DMS 273 (cell line): ENCODE measurements at regions not wholly inside any gene's neighbourhood (a gene's known extent, or its start where the extent isn't known, plus 50 kb on each side); places are given as distances from the start of the nearest gene placed in this dataset.

Experiments
- DNase-seq: peaks from one replicate; lab custom pipeline; 2025; ENCODE audit not compliant: unreplicated experiment; lab: John Stamatoyannopoulos, UW

DNA sequence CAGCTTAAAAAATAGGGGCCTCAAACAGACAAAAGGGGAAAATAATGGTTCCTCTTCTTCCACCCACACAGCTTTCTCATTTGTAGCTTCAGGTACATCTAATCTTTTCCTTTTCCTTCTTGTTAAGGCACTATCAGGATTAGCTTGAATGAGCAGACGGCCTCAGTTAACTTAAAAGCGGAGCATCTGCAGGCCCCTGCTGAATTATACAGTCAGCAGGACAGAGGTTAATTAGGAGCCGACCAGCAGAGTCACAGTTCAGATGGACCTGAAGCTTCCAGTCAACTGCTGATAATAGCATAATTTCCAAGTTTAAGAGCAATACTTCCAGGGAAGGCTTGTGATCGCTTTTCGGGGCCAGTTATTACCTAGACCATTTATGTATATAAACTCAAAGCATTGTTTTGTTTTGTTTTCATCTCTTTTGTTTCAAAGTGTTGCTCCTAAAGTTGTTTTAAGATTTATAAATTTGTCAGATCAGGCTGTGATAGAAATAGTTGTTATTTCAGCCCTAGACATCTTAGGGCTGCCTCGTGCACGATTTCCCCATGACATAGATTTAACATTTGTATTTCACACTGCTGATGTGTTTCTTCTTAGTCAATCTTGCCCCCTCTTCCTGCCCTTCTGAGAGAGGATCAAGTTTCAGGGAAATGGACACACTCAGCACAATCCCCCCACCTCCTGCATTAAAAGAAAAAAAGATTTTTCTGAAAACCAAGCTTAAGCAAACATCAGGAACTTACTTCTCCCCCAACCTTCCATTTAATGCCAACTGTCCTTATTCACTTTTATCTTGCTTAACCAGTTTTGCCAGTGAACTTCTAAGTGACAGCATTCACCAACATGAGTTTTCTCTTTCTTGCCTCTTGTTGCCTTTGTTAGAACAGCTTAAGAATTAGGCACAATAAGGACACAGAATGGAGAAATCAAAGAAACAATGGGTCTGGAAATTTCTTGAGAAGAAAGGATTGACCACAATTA, 449.8 kb downstream of the ARHGEF28 start:
- DNase-seq: peak; percentile 67

DNA sequence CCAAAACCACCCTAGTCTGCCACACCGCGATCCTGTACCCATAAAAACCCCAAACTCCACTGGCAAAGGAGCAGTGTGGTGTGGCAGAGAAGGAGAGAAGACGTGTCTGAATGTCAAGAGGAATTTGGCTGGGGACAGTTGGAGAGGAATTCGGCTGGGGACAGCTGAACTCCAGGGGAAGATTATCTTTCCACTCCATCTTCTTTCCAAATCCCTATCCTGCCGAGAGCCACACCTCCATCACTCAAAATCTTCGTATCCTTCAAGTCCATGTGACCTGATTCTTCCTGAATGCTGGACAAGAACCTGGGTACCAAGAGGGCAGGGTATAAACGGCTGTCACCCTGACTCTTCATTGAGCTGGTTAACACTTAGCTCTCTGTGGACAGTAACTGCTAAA, 448.1 kb downstream of the ARHGEF28 start:
- DNase-seq: no peak

DNA sequence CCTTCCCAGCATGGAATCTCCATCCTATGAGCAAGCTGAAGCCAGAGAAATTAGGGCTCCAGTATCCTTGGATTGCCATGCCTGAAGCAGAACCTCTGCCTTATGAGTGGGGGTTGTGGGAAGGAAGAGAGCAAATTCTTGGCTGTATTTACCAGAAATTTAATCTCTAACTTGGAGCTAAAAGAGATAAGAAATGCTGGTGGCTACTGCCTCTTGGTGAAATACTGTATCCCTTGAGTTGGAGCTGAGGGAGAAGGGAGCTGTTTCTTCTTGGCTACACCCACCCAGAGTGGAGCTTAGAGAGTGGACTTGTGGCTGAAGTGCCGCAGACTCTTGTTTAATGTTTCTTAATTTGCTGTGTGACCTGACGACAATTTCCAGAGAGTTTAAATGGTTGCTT, 447.3 kb downstream of the ARHGEF28 start:
- DNase-seq: no peak

DNA sequence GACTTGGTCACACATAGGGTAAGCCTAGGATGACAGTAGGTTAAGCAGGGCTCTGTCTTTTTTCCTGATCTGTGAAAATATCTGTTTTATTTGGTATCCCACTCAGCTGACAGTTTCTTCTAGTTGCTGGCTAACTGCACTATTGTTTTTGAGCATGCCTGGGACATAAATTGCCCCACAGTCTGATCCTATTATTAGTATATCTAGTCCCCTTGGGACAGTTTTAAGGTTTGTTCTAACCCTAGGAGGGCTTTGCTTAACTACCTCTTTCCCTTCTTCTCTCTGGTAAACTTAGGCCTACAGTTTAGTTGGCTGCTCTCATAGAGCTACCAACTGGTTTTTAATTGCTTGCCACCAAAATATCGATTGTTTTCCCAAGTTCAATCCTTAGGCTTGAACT, 446.6 kb downstream of the ARHGEF28 start:
- DNase-seq: no peak

DNA sequence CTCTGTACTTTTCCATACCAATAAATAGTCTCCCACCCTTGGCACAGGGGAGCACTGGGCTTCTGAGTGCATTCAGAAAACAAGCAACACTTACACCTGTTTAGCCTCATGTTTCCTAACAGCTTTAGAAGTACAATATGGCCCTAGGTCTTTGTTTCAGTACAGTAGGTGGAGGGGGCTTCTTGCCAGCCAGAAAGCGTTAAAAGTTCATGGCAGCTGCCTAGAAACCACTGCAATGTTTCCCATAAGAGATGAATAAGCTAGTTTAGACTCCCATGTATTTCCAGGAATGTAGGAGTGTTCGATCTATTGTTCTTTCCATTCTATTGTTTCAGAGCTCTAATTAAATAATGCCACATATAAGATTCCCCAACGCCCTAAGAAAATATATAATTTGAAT, 444.8 kb downstream of the ARHGEF28 start:
- DNase-seq: no peak

DNA sequence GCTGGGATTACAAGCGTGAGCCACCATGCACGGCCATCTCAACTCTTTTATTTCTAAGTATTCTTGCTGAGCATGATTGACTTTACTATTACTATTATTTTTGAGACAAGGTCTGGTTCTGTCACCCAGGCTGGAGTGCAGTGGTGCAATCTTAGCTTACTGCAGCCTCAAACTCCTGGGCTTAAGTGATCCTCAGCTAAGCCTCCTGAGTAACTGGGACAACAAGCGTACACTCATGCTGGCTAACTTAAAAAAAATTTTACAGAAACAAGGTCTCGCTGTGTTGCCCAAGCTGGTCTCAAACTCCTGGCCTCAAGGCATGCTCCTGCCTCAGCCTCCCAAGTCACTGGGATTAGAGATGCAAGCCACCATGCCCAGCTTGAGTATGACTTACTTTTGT, 443.7 kb downstream of the ARHGEF28 start:
- DNase-seq: no peak

DNA sequence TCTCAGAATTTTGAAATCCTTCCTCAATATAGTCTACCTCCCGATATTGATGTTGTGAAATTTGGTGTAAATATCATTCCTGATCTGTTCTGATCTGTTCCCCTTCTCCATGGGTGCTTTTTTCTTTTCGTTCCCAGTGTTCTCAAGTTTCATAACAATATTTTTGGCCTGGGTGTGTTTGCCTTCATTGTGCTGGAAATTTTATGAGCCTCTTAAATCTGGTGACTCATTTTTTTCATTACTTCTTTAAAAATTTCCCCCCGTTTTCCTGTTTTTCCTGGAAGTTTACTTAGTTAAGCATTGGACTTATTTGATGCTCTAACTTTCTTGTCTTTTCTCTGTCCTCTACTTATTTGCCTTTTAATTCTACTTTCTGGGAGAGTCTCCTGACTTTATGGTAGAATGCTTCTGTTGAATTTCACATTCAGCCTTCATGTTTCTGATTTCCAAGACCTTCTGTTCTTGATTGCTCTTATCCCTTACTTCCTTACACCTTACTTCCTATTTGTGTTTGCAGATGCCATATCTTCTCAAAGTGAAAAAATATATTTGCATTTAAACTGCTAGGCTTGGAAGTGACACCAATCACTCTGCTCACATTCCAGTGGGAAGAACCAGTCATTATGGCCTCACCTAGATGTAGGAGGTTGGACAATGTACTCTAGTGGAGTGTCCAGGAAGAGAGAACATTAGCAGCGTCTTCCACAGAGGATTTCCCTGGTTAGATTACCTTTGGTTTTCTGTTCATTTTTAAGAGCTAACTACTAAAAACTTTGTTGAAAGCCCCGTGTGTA, 441.9 kb downstream of the ARHGEF28 start:
- DNase-seq: no peak

DNA sequence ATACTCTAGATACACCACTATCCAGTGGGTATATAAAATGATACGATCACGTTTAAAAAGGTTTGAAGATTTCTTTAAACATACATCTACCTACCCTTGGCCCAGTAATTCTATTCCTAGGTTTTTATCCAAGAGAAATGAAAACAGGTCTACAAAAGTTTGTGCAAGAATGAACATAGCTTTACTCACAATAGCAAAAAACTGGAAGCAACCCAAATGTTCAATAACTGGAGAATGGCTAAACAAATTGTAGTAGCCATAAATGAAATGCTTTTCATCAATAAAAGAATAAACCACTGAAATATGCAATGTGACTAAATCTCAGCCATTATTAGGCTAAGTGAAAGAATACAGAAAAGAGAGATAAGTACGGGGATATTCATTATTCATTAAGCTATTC, 438.9 kb downstream of the ARHGEF28 start:
- DNase-seq: no peak

DNA sequence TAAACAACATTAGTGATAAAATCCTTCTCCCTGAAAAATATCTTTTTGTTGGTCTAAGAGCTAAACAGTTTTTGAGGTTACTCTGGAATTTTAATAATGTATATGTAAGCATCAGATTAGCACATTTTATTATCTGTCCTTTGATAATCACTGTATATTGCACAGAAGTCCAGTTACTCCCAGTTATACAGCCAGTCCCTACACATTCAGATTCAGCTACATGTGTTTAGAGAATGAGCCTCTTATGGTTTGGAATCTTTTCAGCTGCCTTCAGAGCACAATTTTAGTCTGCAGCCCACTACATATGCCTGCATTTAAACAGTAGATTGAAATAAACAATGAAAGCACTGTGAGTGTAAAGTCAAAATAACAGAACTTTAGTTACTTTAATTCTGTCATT, 438.2 kb downstream of the ARHGEF28 start:
- no peak for DNase-seq

DNA sequence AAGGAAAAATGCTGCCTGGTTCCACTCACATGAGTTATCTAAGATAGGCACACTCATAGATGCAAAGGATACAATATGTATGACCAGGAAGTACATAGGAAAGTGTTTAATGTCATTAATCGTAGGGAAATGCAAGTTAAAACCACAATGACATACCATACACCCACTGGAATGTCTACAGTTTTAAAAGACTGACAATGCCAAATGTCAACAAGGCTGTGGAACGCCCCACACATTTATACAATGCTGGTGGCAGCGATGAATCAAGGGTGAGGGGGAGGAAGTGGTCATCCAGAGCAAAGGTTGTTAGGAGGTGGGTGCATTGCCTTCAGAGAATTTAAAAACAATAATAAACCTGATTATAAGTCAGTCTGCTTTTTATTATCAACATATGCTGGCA, 437.8 kb downstream of the ARHGEF28 start:
- no peak for DNase-seq

DNA sequence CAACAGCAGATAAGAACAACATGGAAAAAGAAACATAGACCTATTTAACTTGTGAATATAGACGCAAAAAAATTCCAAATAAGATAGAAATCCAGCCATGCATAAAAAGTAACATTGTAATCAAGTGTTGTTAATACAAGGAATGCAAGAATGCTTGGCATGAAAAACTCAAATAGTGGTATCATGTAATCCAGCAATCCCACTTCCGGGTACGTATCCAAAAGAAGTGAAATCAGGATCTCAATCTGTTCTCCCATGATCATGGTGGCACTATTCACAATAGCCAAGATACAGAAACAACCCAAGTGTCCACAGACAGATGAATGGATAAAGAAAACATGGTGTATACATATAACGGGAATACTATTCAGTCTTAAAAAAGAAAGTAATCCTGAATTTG, 437.4 kb downstream of the ARHGEF28 start:
- DNase-seq: no peak

DNA sequence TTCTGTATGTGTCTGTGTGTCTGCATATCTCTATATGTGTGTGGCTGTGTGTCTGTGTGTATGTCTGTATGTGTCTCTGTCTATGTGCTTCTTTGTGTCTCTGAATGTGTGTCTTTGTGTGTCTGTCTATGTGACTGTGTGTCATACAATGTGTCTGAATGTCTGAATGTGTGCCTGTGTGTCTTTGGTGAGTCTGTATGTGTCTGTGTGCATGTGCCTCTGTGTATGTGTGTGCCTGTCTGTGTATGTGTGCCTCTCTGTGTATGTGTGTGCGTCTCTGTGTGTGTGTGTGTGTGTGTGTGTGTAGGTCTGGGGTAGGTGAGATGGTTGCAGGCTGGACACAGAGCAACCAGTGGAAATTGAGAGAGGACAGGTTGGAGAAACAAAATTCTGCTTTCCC, 435.3 kb downstream of the ARHGEF28 start:
- no peak for DNase-seq

DNA sequence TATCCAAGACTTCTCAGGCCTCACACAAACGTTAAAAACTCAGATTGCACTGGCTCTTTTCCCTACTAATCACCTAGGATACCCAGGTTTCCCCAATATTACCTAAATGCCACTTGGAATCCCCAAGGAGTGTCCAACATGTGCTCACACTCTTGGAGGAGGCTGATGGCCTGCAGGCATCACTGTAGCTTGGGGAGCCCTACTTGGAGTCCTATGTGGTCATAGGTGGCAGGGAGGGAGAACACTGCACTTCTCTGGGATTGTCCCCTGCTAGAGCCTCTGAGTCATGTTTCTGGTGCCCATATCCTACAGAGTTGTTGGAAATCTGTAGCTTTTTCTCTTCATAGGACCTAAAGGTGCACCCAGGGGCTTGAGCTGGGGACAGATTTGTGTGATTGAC, 433.7 kb downstream of the ARHGEF28 start:
- DNase-seq: no peak

DNA sequence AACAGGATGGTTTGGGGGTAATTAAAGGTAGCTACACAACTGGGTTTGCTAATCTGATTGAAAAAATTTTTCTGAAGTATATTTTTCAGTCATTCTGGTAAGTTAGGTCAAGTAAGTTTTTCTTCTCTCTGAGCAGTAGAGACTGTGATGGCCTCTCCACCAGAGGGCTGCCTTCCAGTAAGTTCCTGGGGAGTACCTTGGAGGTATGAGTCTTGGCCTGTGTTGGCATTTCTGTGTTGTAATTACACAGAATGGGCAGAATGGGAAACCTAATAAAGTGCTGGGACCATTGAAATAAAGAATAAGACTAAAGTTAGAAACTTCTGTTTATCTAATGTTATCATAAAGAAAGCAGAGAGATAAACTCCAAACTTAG, 430.8 kb downstream of the ARHGEF28 start:
- peak; percentile 56 for DNase-seq

DNA sequence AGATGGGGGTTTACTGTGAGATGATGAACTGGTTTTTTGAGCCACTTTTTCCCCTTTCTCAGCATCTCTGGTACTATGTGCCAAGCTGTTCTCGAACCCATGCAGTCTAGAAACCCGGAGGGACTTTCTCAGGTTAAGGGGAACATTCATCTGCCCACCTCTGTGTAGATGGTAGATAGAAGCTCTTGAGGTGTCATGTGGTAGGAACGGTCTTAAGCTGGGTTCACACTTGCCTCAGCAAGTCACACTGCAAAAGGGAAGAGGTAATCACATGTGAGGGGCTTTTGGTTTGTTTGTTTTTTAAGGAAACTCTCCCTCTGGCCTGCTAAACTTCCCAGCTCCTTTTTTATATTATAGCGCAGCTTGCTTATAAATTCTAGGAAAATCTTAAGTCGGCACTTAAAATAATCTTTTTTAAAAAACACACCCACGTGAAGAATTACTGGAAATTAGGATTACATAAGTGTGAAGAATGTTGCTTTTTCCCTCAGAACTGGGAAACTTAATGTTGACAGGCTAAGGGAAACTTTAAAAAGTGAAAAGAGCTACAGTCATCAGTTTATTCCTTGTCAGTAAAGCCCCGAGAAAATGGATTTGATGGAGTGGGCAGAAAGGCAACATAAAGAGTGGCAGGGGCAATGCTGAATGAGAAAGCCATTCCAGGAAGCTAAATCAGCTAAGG, 430.3 kb downstream of the ARHGEF28 start:
- DNase-seq: peak; percentile 53

DNA sequence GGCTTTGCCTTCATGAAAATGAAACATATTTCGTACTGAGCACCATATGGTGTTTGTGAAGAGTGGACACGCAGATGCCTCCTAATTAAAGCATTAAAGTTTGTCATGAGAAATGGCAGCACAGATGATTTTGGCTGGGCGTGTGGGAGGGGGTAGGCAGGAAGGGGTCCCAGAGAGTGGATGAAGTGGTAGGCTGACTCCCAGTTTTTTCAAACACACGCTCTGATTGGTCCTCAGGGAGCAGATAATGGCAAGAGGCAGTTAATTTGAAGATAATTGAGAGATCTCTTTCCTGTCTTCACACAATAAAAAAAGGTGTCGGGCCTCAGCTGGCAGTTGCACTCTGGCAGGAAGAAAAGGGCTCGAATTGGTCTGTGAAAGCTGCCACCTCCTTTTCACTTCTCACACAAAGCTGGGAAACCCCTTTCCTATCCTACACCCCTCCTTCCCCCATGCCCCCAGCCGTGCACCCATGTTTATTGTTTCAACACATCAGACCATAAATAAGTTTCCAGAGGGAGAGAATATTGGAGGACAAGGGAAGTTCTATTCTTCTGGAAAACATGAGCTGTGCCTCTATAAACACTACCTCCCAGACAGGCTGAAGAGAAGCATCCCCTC, 429.6 kb downstream of the ARHGEF28 start:
- DNase-seq: peak; percentile 98

DNA sequence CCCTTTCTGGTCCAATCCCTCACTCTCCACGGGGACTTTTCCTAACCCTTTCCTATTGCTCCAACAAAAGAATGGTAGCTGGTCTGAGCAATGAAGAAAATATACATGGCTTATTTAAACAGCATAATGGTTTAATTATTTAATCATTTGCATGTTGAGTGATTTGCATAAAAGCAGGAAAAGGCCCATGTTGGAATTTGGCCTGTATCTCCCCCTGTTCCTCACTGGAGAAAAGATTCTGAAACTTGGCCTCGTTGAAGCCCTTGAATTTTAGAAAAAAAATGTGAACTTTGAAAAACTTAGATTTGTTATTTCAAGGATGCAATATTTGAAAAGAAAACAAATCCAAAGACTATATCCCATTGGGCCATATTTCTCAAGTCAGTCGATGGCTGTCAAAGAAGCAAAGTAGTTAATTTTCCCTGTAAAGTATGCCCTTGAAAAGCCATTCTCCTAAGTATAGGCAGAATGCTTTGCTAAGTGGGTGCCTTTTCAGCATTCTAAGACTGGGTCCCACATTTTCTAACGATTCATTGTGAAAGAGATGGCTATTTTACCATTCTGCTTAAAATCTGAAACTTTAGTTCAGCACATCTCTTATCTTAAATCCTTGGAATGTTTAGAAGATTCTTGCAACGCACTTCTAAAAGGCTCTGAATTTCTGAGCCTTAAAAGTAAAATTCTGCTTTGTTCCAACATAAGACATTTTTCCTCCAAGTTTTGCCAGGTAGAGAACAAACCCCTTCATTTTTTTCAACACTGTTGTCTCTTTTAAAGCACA, 428.8 kb downstream of the ARHGEF28 start:
- DNase-seq: peak; percentile 49

DNA sequence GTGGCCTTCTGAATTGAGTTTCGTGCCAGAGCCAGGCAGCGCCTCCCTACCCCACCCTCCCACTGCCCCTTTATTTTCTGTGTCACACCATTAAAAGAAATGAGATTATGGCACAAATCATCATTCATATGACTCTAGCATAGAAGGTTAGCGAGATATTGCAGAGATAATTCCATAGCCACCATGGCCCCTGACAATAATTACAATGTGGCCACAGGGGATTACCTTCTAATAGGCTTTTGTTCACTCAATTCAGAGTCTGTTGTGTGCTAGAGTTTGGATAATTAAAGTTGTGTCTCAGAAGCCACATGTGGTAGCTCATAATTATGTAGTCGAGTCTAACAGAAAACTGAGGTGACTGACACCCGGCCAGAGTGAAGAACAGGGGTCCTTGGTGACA, 428.1 kb downstream of the ARHGEF28 start:
- DNase-seq: peak; percentile 47

DNA sequence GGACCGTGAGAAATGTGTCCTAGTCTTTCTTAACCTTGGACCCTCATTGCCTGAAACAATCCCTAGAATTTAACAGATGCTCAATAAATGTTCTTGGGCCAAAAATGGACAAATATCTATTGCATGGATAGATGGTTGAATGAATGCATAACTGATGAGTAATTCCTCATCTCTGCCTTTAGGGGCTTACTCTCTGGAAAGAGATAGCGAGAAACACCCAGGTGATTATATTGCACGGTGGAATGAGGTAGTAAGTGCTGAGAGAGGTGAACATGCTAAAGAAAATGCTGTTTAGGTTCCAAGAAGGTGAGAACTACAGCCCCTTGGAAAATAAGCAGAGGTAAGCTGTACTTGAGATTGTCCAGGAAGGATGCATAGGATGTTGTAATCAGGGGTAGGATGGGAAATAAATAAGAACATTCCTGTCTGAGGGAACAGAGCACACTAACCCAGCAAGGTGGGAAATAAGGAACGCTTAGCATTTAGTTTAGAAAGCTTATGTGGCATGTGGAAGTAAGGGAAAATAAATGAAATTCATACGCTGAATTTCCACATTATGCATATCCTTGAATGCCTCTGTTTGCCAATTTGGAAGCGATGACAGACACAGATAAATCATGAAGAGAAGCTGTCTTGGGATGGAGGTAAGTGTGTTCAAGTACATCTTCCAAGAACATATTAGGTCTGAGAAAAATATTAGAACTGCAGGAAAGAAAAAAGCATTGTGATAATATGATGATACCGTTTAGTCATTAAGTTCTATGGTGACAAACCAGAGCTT, 426.6 kb downstream of the ARHGEF28 start:
- no peak for DNase-seq

DNA sequence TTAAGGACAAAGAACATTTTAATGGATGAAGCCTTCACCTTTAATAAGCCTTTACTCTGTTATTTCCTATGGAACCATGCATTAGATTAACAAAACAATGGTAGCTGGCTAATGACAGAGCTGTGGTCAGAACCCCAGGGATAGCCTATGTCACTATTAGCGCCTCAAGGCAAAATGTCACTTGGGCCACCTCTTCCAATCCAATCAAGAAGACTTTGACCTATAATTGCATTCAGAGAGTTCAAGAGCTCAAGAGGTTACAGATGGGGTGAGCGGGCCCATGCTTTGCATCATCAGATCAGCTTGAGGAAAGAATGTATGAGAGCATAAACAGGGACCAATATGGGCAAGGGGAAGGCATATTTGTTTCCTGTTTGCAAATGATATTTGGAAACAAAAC, 425.1 kb downstream of the ARHGEF28 start:
- DNase-seq: no peak
